Caco-2 (cell line): ENCODE measurements at regions not wholly inside any gene's neighbourhood (a gene's known extent, or its start where the extent isn't known, plus 50 kb on each side); places are given as distances from the start of the nearest gene placed in this dataset.

Experiments
- BruUV-seq: library from RNA; stranded (reverse); fragments of 400-500 nt; replicated peaks from 2 replicates; lab custom pipeline; 2021; lab: Mats Ljungman, UMichigan
- CTCF ChIA-PET: fragments of 300-600 bp; sonication (Branson Sonifier 250); formaldehyde crosslinking; loops from one replicate; lab custom pipeline; 2022; ENCODE audit warnings: antibody characterized with exemption; lab: Charles Lee
- POLR2A ChIA-PET: fragments of 300-600 bp; sonication (Branson Sonifier 250); formaldehyde crosslinking; loops from one replicate; lab custom pipeline; 2022; ENCODE audit warnings: antibody characterized with exemption; lab: Charles Lee
- DNase-seq, 2 experiments: peaks; one replicate each; pipeline versions ENCODE4 v3.0.0 to v3.0.0-alpha.2; 2020 to 2022
- H3K27me3 ChIP-seq: replicated peaks from 2 replicates; pipeline ENCODE4 v1.6.0; 2011; ENCODE audit warnings: low read length; ENCODE audit not compliant: control insufficient read depth, insufficient read depth
- H3K36me3 ChIP-seq: 2 replicates; pipeline ENCODE4 v1.5.1; 2011; ENCODE audit warnings: low read length; ENCODE audit not compliant: control insufficient read depth, insufficient read depth
- H3K4me1 ChIP-seq: fragments of 250-450 bp; sonication (Bioruptor Pico); 2 replicates; pipeline ENCODE4 v1.5.1; 2020; ENCODE audit warnings: mild to moderate bottlenecking
- H3K4me3 ChIP-seq: 2 replicates; pipeline ENCODE4 v1.5.1; 2011; ENCODE audit warnings: low read depth, mild to moderate bottlenecking, control low read depth, low read length
- H3K9me3 ChIP-seq: fragments of 250-450 bp; sonication (Bioruptor Pico); 2 replicates; pipeline ENCODE4 v1.5.1; 2020; ENCODE audit warnings: mild to moderate bottlenecking, moderate library complexity
- H3K27ac Mint-ChIP-seq: one replicate; pipeline ENCODE4 v1.8.0; 2022; ENCODE audit warnings: mixed read lengths; ENCODE audit not compliant: unreplicated experiment
- H3K27me3 Mint-ChIP-seq: one replicate; pipeline ENCODE4 v1.8.0; 2022; ENCODE audit warnings: mixed read lengths; ENCODE audit not compliant: insufficient read depth, unreplicated experiment
- H3K36me3 Mint-ChIP-seq: one replicate; pipeline ENCODE4 v1.8.0; 2022; ENCODE audit warnings: mild to moderate bottlenecking, mixed read lengths; ENCODE audit not compliant: insufficient read depth, unreplicated experiment
- H3K4me1 Mint-ChIP-seq: one replicate; pipeline ENCODE4 v1.8.0; 2022; ENCODE audit warnings: low read depth, mixed read lengths; ENCODE audit not compliant: unreplicated experiment
- H3K4me3 Mint-ChIP-seq: one replicate; pipeline ENCODE4 v1.8.0; 2022; ENCODE audit warnings: mild to moderate bottlenecking, moderate library complexity, mixed read lengths; ENCODE audit not compliant: unreplicated experiment
- H3K9me3 Mint-ChIP-seq: one replicate; pipeline ENCODE4 v1.8.0; 2022; ENCODE audit warnings: mixed read lengths; ENCODE audit not compliant: unreplicated experiment
- CTCF ChIP-seq, 2 experiments: fragments of 200-600 bp in 1 of 2; IDR thresholded peaks; 1 replicate in 1 of 2; 2 replicates in 1 of 2; pipeline versions ENCODE4 v1.5.1 to v1.8.0; 2011 to 2022; ENCODE audit warnings: antibody characterized with exemption in 1 of 2, control low read depth in 1 of 2, inconsistent platforms in 1 of 2, low read depth in 1 of 2, low read length in 1 of 2, mild to moderate bottlenecking in 1 of 2, moderate library complexity in 1 of 2; ENCODE audit not compliant: insufficient read depth in 1 of 2, severe bottlenecking in 1 of 2, unreplicated experiment in 1 of 2
- intact Hi-C: fragments of 100-400 bp; cut with micrococcal nuclease; formaldehyde crosslinking; loops from one replicate; pipeline ENCODE4 v1.10.0; 2022; ENCODE audit not compliant: unreplicated experiment

GRCh38 chr9:129520082-129520481 is 100.8 kb downstream of the C9orf50 start:
- ChIA-PET POLR2A (no interaction called here), CTCF (no interaction called here)
- Histone ChIP-seq H3K4me3 (no peak overlapping the region), H3K4me1 (no peaks in the 10 kb centered on the region), H3K36me3 (no peaks in the 10 kb centered on the region), H3K9me3 (peaks cover 15% of the 10 kb centered on the region), H3K27me3 (no peaks in the 10 kb centered on the region)
- Mint-ChIP-seq H3K27me3 (no peaks in the 10 kb centered on the region), H3K4me1 (no peaks in the 10 kb centered on the region), H3K27ac (no peak overlapping the region), H3K9me3 (peaks cover 27% of the 10 kb centered on the region), H3K36me3 (peaks cover 13% of the 10 kb centered on the region), H3K4me3 (no peak overlapping the region)
- intact Hi-C loops: no loop called here
- no peak for DNase-seq
- no TSS peak for BruUV-seq
- TF ChIP-seq CTCF (IDR thresholded peaks at IDR 0.05; ENCODE audit: insufficient read depth in 1 of 2, low read depth in 1 of 2, low read length in 1 of 2, severe bottlenecking in 1 of 2, unreplicated experiment in 1 of 2): no peak

GRCh38 chr9:129518074-129518473 is 102.8 kb downstream of the C9orf50 start:
- Histone ChIP-seq H3K27me3 (no peaks in the 10 kb centered on the region), H3K4me1 (no peaks in the 10 kb centered on the region), H3K4me3 (no peak overlapping the region), H3K36me3 (no peaks in the 10 kb centered on the region), H3K9me3 (peaks cover 34% of the 10 kb centered on the region)
- Mint-ChIP-seq H3K4me1 (no peaks in the 10 kb centered on the region), H3K27me3 (no peaks in the 10 kb centered on the region), H3K36me3 (peaks cover 13% of the 10 kb centered on the region), H3K4me3 (no peak overlapping the region), H3K9me3 (peaks cover 37% of the 10 kb centered on the region), H3K27ac (no peak overlapping the region)
- no peak for DNase-seq
- no peak for TF ChIP-seq CTCF (IDR thresholded peaks at IDR 0.05; ENCODE audit: insufficient read depth in 1 of 2, low read depth in 1 of 2, low read length in 1 of 2, severe bottlenecking in 1 of 2, unreplicated experiment in 1 of 2)
- BruUV-seq: no TSS peak
- ChIA-PET POLR2A (no interaction called here), CTCF (no interaction called here)
- intact Hi-C loops: no loop called here

- Mint-ChIP-seq H3K36me3 (peaks cover 13% of the 10 kb centered on the region), H3K27ac (no peak overlapping the region), H3K4me3 (no peak overlapping the region), H3K4me1 (no peaks in the 10 kb centered on the region), H3K9me3 (peaks cover 47% of the 10 kb centered on the region), H3K27me3 (no peaks in the 10 kb centered on the region)
- intact Hi-C loops: no loop called here
- CTCF ChIA-PET: no interaction called here
- no peak for DNase-seq
- TF ChIP-seq CTCF (IDR thresholded peaks at IDR 0.05; ENCODE audit: insufficient read depth in 1 of 2, low read depth in 1 of 2, low read length in 1 of 2, severe bottlenecking in 1 of 2, unreplicated experiment in 1 of 2): no peak
- BruUV-seq: no TSS peak
- Histone ChIP-seq H3K36me3 (no peaks in the 10 kb centered on the region), H3K4me3 (no peak overlapping the region), H3K27me3 (no peaks in the 10 kb centered on the region), H3K4me1 (no peaks in the 10 kb centered on the region), H3K9me3 (peaks cover 43% of the 10 kb centered on the region)
- POLR2A ChIA-PET: no interaction called here
Measured at GRCh38 chr9:129517006-129517405, 103.9 kb downstream of the C9orf50 start.
